ENCODE measurements at regions not wholly inside any gene's neighbourhood (a gene's known extent, or its start where the extent isn't known, plus 50 kb on each side); places are given as distances from the start of the nearest gene placed in this dataset.

DNA sequence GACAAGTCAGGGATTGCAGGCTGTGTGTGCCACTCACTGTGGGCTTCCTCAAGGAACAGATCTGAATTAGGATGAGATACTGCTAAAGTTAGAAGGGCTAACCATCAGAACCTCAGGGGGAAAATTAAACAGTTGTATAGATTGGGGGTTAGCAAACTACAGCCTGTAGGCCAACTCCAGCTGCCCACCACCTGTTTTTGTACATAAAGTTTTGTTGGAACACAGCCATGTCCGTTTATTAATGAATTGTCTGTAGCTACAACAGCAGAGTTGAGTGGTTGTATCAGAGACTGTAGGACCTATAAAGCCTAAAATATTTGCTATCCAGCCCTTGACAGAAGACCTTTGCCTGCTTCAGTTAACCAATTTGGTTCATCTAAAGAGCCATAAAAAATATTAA lies 127.2 kb upstream of the ECI2 start:
- no peak overlapping the region for H2AFZ ChIP-seq (ENCODE audit: low read length)
- no peaks in the 10 kb centered on the region for H3K27me3 ChIP-seq (ENCODE audit: insufficient read depth, low read length)
- no peaks in the 10 kb centered on the region for H3K9me3 ChIP-seq (ENCODE audit: low read length)
- no peaks in the 10 kb centered on the region for H3K79me2 ChIP-seq (ENCODE audit: insufficient read depth, low read length)
- no peak overlapping the region for H3K27ac ChIP-seq (ENCODE audit: low read depth, low read length, poor library complexity, severe bottlenecking)
- no peak overlapping the region for H3K4me3 ChIP-seq (ENCODE audit: low read depth, low read length, poor library complexity, severe bottlenecking)
- no peak overlapping the region for H3K9ac ChIP-seq (ENCODE audit: low read length)
- H3K4me1 ChIP-seq (ENCODE audit: insufficient read depth, low read length, severe bottlenecking) = no peaks in the 10 kb centered on the region
- TF ChIP-seq EZH2 (IDR thresholded peaks at IDR 0.05; ENCODE audit: borderline replicate concordance, low read length) = no peak
- TF ChIP-seq, protein P1, sequence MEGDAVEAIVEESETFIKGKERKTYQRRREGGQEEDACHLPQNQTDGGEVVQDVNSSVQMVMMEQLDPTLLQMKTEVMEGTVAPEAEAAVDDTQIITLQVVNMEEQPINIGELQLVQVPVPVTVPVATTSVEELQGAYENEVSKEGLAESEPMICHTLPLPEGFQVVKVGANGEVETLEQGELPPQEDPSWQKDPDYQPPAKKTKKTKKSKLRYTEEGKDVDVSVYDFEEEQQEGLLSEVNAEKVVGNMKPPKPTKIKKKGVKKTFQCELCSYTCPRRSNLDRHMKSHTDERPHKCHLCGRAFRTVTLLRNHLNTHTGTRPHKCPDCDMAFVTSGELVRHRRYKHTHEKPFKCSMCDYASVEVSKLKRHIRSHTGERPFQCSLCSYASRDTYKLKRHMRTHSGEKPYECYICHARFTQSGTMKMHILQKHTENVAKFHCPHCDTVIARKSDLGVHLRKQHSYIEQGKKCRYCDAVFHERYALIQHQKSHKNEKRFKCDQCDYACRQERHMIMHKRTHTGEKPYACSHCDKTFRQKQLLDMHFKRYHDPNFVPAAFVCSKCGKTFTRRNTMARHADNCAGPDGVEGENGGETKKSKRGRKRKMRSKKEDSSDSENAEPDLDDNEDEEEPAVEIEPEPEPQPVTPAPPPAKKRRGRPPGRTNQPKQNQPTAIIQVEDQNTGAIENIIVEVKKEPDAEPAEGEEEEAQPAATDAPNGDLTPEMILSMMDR (IDR thresholded peaks at IDR 0.05; ENCODE audit: low read length) = no peak
- H3K4me2 ChIP-seq (ENCODE audit: low read length) = no peak overlapping the region
- no peaks in the 10 kb centered on the region for H3K36me3 ChIP-seq (ENCODE audit: insufficient read depth, low read length)
- H3F3A ChIP-seq (ENCODE audit: insufficient read depth, low read length) = no peaks in the 10 kb centered on the region
- H3K9me2 ChIP-seq (ENCODE audit: low read depth, low read length) = no peaks in the 10 kb centered on the region
- no peaks in the 10 kb centered on the region for H4K20me1 ChIP-seq (ENCODE audit: insufficient read depth, low read length)

DNA sequence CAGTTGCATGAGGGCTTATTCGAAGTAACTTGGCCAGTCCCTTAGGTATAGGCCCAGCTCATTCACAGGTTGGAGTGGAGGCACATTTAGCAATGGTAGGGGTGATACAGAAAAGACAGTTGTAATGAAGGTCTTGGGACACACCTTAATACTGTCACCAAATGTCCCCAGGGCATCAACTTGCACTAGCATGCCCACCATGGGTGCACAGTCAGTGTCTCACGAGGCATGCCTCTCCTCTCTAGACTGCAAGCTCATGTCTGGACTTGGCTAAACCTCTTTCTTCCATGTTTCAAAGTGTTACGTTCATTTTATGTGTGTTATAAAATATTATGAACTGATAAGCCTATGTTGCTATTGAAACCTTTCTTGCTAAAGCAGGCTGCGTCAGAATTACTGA lies 124.0 kb upstream of the ECI2 start:
- H3F3A ChIP-seq (ENCODE audit: insufficient read depth, low read length) = no peaks in the 10 kb centered on the region
- H2AFZ ChIP-seq (ENCODE audit: low read length) = no peak overlapping the region
- no peaks in the 10 kb centered on the region for H3K4me1 ChIP-seq (ENCODE audit: insufficient read depth, low read length, severe bottlenecking)
- TF ChIP-seq, protein P1 (IDR thresholded peaks at IDR 0.05; ENCODE audit: low read length) = no peak
- TF ChIP-seq EZH2 (IDR thresholded peaks at IDR 0.05; ENCODE audit: borderline replicate concordance, low read length) = no peak
- H3K4me3 ChIP-seq (ENCODE audit: low read depth, low read length, poor library complexity, severe bottlenecking) = no peak overlapping the region
- no peaks in the 10 kb centered on the region for H4K20me1 ChIP-seq (ENCODE audit: insufficient read depth, low read length)
- no peaks in the 10 kb centered on the region for H3K9me2 ChIP-seq (ENCODE audit: low read depth, low read length)
- no peak overlapping the region for H3K27ac ChIP-seq (ENCODE audit: low read depth, low read length, poor library complexity, severe bottlenecking)
- H3K79me2 ChIP-seq (ENCODE audit: insufficient read depth, low read length) = no peaks in the 10 kb centered on the region
- no peak overlapping the region for H3K9ac ChIP-seq (ENCODE audit: low read length)
- no peaks in the 10 kb centered on the region for H3K36me3 ChIP-seq (ENCODE audit: insufficient read depth, low read length)
- no peak overlapping the region for H3K4me2 ChIP-seq (ENCODE audit: low read length)
- H3K9me3 ChIP-seq (ENCODE audit: low read length) = no peaks in the 10 kb centered on the region
- H3K27me3 ChIP-seq (ENCODE audit: insufficient read depth, low read length) = no peaks in the 10 kb centered on the region

DNA sequence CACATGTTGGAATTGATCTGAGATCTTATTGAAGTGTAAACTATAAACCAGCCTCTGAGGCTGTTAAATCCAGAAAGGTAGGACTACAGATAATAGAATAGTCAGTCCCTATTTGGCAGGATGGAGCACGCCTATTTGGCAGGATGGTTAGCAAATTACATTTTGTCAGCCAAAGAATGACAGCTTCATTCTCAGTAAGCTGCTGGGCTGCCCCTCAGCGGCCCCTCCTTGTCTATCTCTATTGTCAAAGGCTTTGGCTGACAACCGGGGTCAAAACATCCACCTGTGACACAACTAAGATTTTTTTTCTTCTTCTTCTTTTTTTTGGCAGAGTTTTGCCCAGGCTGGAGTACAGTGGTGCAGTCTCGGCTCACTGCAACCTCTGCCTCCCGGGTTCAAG lies 123.4 kb upstream of the ECI2 start:
- Histone ChIP-seq H3K4me2 (ENCODE audit: low read length) (no peak overlapping the region), H3K9me2 (ENCODE audit: low read depth, low read length) (no peaks in the 10 kb centered on the region), H3F3A (ENCODE audit: insufficient read depth, low read length) (no peaks in the 10 kb centered on the region), H3K4me1 (ENCODE audit: insufficient read depth, low read length, severe bottlenecking) (no peaks in the 10 kb centered on the region), H3K9ac (ENCODE audit: low read length) (no peak overlapping the region), H4K20me1 (ENCODE audit: insufficient read depth, low read length) (no peaks in the 10 kb centered on the region), H3K27me3 (ENCODE audit: insufficient read depth, low read length) (no peaks in the 10 kb centered on the region), H3K4me3 (ENCODE audit: low read depth, low read length, poor library complexity, severe bottlenecking) (no peak overlapping the region), H2AFZ (ENCODE audit: low read length) (no peak overlapping the region), H3K9me3 (ENCODE audit: low read length) (no peaks in the 10 kb centered on the region), H3K27ac (ENCODE audit: low read depth, low read length, poor library complexity, severe bottlenecking) (no peak overlapping the region), H3K79me2 (ENCODE audit: insufficient read depth, low read length) (no peaks in the 10 kb centered on the region), H3K36me3 (ENCODE audit: insufficient read depth, low read length) (no peaks in the 10 kb centered on the region)
- TF ChIP-seq, protein P1 (IDR thresholded peaks at IDR 0.05; ENCODE audit: low read length) = no peak
- TF ChIP-seq EZH2 (IDR thresholded peaks at IDR 0.05; ENCODE audit: borderline replicate concordance, low read length) = no peak

All from OCI-LY1 (cell line).